GM23338 (cell line): ENCODE measurements at regions not wholly inside any gene's neighbourhood (a gene's known extent, or its start where the extent isn't known, plus 50 kb on each side); places are given as distances from the start of the nearest gene placed in this dataset.

ENCODE experiments used
- ATAC-seq: fragments of 200-7000 bp; cut with Tn5 transposase; 3 replicates; pipeline ENCODE4 v1.9.1; 2020
- DNase-seq: peaks from one replicate; pipeline ENCODE4 v3.0.0-alpha.2; 2015; ENCODE audit warnings: low spot score
- H2AFZ ChIP-seq: fragments of 200-600 bp; sonication (generic); 2 replicates; pipeline ENCODE4 v1.8.0; 2016; ENCODE audit warnings: antibody characterized with exemption, mild to moderate bottlenecking, moderate library complexity
- H3F3A ChIP-seq: fragments of 200-600 bp; sonication (generic); replicated peaks from 2 replicates; pipeline ENCODE4 v1.8.0; 2017; ENCODE audit warnings: antibody characterized with exemption, mixed run types, low read depth
- H3K27ac ChIP-seq: fragments of 200-600 bp; sonication (generic); 2 replicates; pipeline ENCODE4 v1.6.1; 2016; ENCODE audit warnings: low read depth
- H3K27me3 ChIP-seq: fragments of 200-600 bp; sonication (generic); 2 replicates; pipeline ENCODE4 v1.8.0; 2016; ENCODE audit warnings: mild to moderate bottlenecking, mixed run types, moderate library complexity; ENCODE audit not compliant: insufficient read depth
- H3K36me3 ChIP-seq: fragments of 200-600 bp; sonication (generic); 2 replicates; pipeline ENCODE4 v1.8.0; 2016; ENCODE audit warnings: mild to moderate bottlenecking; ENCODE audit not compliant: insufficient read depth
- H3K4me1 ChIP-seq: fragments of 200-600 bp; sonication (generic); 2 replicates; pipeline ENCODE4 v1.8.0; 2016; ENCODE audit warnings: mild to moderate bottlenecking, moderate library complexity; ENCODE audit not compliant: insufficient read depth
- H3K4me2 ChIP-seq: fragments of 200-600 bp; sonication (generic); 2 replicates; pipeline ENCODE4 v1.7.1; 2017; ENCODE audit warnings: mixed run types
- H3K4me3 ChIP-seq: fragments of 200-600 bp; sonication (generic); 2 replicates; pipeline ENCODE4 v1.6.1; 2016; ENCODE audit warnings: mixed run types
- H3K79me2 ChIP-seq: fragments of 200-600 bp; sonication (generic); replicated peaks from 2 replicates; pipeline ENCODE4 v1.8.0; 2017; ENCODE audit warnings: mild to moderate bottlenecking; ENCODE audit not compliant: insufficient read depth
- H3K9me2 ChIP-seq: fragments of 200-600 bp; sonication (generic); 2 replicates; pipeline ENCODE4 v1.8.0; 2017; ENCODE audit not compliant: insufficient read depth
- H4K20me1 ChIP-seq: fragments of 200-600 bp; sonication (generic); replicated peaks from 2 replicates; pipeline ENCODE4 v1.8.0; 2017; ENCODE audit warnings: mild to moderate bottlenecking; ENCODE audit not compliant: insufficient read depth
- H3K27ac Mint-ChIP-seq: 2 replicates; pipeline ENCODE4 v1.8.0; 2020; ENCODE audit warnings: inconsistent platforms, mild to moderate bottlenecking, moderate library complexity, mixed read lengths
- H3K27me3 Mint-ChIP-seq: 3 replicates; pipeline ENCODE4 v1.8.0; 2022; ENCODE audit warnings: low read depth, mild to moderate bottlenecking, moderate library complexity, mixed read lengths, inconsistent platforms; ENCODE audit not compliant: insufficient read depth, poor library complexity
- H3K36me3 Mint-ChIP-seq: 3 replicates; pipeline ENCODE4 v1.8.0; 2021; ENCODE audit warnings: low read depth, mild to moderate bottlenecking, inconsistent platforms, moderate library complexity, mixed read lengths
- H3K4me1 Mint-ChIP-seq: 3 replicates; pipeline ENCODE4 v1.8.0; 2020; ENCODE audit warnings: mild to moderate bottlenecking, inconsistent platforms, mixed read lengths
- H3K4me3 Mint-ChIP-seq: 3 replicates; pipeline ENCODE4 v1.8.0; 2021; ENCODE audit warnings: moderate library complexity, mild to moderate bottlenecking, inconsistent platforms, mixed read lengths
- H3K9me3 Mint-ChIP-seq: 3 replicates; pipeline ENCODE4 v1.8.0; 2020; ENCODE audit warnings: moderate library complexity, mild to moderate bottlenecking, inconsistent platforms, mixed read lengths
- EZH2phosphoT487 ChIP-seq: fragments of 200-600 bp; sonication (generic); IDR thresholded peaks from one replicate; pipeline ENCODE4 v1.8.1; 2018; ENCODE audit warnings: antibody characterized with exemption; ENCODE audit not compliant: unreplicated experiment
- JUNB ChIP-seq: IDR thresholded peaks from one replicate; pipeline ENCODE4 v1.6.1; 2016; ENCODE audit warnings: antibody characterized with exemption; ENCODE audit not compliant: unreplicated experiment
- POLR2AphosphoS5 ChIP-seq: IDR thresholded peaks from 2 replicates; pipeline ENCODE4 v1.6.1; 2016; ENCODE audit warnings: antibody characterized with exemption, low read depth
- STAT1 ChIP-seq: IDR thresholded peaks from one replicate; pipeline ENCODE4 v1.6.1; 2016; ENCODE audit warnings: antibody characterized with exemption; ENCODE audit not compliant: unreplicated experiment
- ZNF114 ChIP-seq: fragments of 250-450 bp; sonication (Bioruptor Pico); IDR thresholded peaks from 2 replicates; pipeline ENCODE4 v1.5.0; 2020; ENCODE audit warnings: mild to moderate bottlenecking, moderate library complexity
- ZNF331 ChIP-seq: fragments of 250-450 bp; sonication (Bioruptor Pico); IDR thresholded peaks from 2 replicates; pipeline ENCODE4 v1.5.0; 2020; ENCODE audit warnings: low read depth, mild to moderate bottlenecking, moderate library complexity
- TF ChIP-seq, protein P1 (sequence below), 2 experiments: fragments of 200-600 bp in 1 of 2; sonication (generic) in 1 of 2; conservative IDR thresholded peaks; 2 replicates each; pipeline versions ENCODE4 v1.5.1 to v1.6.1; 2016 to 2017; ENCODE audit warnings: antibody characterized with exemption in 2 of 2, low read depth in 2 of 2, mild to moderate bottlenecking in 2 of 2, moderate library complexity in 1 of 2
- TF ChIP-seq, protein P2 (sequence below): IDR thresholded peaks from one replicate; pipeline ENCODE4 v1.6.1; 2018; ENCODE audit warnings: antibody characterized with exemption; ENCODE audit not compliant: unreplicated experiment

DNA sequence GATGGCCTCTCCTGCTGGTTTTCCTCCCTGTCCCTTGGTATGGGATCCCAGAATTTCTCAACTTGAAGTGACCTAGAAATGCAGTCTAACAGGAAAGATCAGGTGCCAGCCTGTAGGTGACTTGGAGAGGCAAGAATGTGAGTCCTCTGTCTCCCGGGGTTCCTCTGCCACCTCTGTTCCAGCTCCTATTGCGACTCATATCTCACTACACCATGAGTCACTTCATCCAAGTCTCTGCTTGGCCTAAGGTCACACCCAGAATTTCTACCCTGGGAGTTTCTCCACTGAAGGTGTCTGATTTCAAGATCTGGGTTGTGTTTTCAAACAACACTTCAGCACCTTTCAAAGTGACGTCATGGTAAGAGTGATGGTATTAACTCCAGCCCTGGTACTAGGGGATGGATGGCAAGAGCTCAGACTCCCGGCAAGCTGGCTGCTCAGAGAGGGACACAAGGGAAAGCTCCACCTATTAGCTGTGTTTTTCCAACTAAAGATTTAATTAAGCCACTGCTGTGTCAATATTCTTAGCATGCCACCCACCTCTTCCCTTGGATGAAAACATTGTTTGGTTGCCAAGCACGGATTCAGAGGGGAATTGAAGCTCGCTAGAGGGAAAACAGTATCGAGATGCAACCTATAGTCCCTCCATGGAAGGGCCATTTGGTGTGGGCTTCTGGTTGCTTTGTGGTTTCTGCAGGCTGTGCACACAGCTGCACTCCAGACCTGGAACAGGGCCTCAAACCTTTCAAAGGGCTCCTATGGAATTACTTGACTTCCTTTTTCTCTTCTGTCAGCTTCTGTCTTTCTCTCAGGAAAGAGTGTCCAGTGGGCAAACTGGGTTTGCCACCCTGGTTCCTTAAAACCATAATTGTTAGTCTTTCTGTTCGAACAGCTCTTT is 205.7 kb downstream of the GAS1 start:
- DNase-seq (no peak), ATAC-seq (no peak)
- Mint-ChIP-seq H3K27ac (no peak overlapping the region), H3K27me3 (peaks cover 5% of the 10 kb centered on the region), H3K36me3 (no peaks in the 10 kb centered on the region; the same call in 2 of the 3 replicates), H3K4me3 (no peak overlapping the region), H3K9me3 (no peaks in the 10 kb centered on the region), H3K4me1 (no peaks in the 10 kb centered on the region)
- Histone ChIP-seq H3K4me3 (no peak overlapping the region), H3K4me1 (no peaks in the 10 kb centered on the region), H3F3A (no peaks in the 10 kb centered on the region), H3K27me3 (no peaks in the 10 kb centered on the region), H4K20me1 (no peaks in the 10 kb centered on the region), H2AFZ (0 out of 2 replicates have a peak overlapping the region, but pooled peaks have one; percentile 14), H3K79me2 (no peaks in the 10 kb centered on the region), H3K27ac (no peak overlapping the region), H3K9me2 (0 out of 2 replicates have a peak, but pooled peaks cover 11% of the 10 kb centered on the region), H3K4me2 (no peak overlapping the region), H3K36me3 (no peaks in the 10 kb centered on the region)
- no peak for TF ChIP-seq EZH2phosphoT487
- TF ChIP-seq POLR2AphosphoS5 = no peak
- TF ChIP-seq ZNF114 (CRISPR knock-in tag) = no peak
- TF ChIP-seq STAT1 = no peak
- TF ChIP-seq, protein P1, sequence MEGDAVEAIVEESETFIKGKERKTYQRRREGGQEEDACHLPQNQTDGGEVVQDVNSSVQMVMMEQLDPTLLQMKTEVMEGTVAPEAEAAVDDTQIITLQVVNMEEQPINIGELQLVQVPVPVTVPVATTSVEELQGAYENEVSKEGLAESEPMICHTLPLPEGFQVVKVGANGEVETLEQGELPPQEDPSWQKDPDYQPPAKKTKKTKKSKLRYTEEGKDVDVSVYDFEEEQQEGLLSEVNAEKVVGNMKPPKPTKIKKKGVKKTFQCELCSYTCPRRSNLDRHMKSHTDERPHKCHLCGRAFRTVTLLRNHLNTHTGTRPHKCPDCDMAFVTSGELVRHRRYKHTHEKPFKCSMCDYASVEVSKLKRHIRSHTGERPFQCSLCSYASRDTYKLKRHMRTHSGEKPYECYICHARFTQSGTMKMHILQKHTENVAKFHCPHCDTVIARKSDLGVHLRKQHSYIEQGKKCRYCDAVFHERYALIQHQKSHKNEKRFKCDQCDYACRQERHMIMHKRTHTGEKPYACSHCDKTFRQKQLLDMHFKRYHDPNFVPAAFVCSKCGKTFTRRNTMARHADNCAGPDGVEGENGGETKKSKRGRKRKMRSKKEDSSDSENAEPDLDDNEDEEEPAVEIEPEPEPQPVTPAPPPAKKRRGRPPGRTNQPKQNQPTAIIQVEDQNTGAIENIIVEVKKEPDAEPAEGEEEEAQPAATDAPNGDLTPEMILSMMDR (conservative IDR thresholded peaks at IDR 0.05; ENCODE audit: low read depth in 2 of 2) = no peak
- no peak for TF ChIP-seq JUNB
- TF ChIP-seq, protein P2, sequence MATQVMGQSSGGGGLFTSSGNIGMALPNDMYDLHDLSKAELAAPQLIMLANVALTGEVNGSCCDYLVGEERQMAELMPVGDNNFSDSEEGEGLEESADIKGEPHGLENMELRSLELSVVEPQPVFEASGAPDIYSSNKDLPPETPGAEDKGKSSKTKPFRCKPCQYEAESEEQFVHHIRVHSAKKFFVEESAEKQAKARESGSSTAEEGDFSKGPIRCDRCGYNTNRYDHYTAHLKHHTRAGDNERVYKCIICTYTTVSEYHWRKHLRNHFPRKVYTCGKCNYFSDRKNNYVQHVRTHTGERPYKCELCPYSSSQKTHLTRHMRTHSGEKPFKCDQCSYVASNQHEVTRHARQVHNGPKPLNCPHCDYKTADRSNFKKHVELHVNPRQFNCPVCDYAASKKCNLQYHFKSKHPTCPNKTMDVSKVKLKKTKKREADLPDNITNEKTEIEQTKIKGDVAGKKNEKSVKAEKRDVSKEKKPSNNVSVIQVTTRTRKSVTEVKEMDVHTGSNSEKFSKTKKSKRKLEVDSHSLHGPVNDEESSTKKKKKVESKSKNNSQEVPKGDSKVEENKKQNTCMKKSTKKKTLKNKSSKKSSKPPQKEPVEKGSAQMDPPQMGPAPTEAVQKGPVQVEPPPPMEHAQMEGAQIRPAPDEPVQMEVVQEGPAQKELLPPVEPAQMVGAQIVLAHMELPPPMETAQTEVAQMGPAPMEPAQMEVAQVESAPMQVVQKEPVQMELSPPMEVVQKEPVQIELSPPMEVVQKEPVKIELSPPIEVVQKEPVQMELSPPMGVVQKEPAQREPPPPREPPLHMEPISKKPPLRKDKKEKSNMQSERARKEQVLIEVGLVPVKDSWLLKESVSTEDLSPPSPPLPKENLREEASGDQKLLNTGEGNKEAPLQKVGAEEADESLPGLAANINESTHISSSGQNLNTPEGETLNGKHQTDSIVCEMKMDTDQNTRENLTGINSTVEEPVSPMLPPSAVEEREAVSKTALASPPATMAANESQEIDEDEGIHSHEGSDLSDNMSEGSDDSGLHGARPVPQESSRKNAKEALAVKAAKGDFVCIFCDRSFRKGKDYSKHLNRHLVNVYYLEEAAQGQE = no peak

DNA sequence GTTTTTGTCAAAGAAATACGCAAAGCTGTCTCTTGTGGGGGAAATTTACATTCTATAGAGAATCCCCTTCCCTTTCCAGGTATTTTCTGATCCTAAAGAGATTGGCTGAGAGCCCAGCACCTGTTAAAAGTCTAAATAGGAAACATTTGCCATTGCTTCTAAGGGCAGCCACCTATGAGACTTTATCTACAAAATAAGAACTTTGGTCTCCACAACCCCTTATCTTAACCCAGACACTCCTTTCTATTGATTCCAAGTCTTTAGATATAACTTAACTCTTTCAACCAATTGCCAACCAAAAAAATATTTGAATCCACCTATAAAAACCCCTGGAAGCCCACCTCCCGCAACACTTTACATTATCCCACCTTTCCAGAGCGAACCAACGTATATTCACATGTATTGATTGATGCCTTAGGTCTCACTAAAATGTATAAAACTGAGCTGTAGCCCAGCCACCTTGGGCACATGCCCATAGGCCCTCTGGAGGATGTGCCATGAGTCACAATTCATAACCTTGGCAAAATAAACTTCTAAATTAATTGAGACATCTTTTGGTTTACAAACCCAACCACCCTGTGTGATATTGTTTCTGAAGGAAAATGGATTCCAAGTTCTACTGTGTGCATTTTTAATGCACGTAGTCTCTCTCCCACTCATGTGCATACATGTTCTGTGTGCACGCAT is 211.4 kb downstream of the GAS1 start:
- Histone ChIP-seq H4K20me1 (no peaks in the 10 kb centered on the region; the same call in 1 of the 2 replicates), H3K27ac (no peak overlapping the region), H3K4me1 (no peaks in the 10 kb centered on the region), H3K36me3 (no peaks in the 10 kb centered on the region), H2AFZ (no peak overlapping the region), H3K9me2 (0 out of 2 replicates have a peak, but pooled peaks cover 7% of the 10 kb centered on the region), H3K4me3 (no peak overlapping the region), H3K79me2 (no peaks in the 10 kb centered on the region), H3K4me2 (no peak overlapping the region), H3K27me3 (no peaks in the 10 kb centered on the region), H3F3A (no peaks in the 10 kb centered on the region)
- no peaks in the 10 kb centered on the region for H3K36me3 Mint-ChIP-seq
- no peak overlapping the region for H3K4me3 Mint-ChIP-seq
- H3K4me1 Mint-ChIP-seq = peaks cover 6% of the 10 kb centered on the region
- H3K27ac Mint-ChIP-seq = no peak overlapping the region
- DNase-seq (no peak), ATAC-seq (no peak)
- no peaks in the 10 kb centered on the region for H3K9me3 Mint-ChIP-seq
- peaks cover 7% of the 10 kb centered on the region for H3K27me3 Mint-ChIP-seq
- TF ChIP-seq POLR2AphosphoS5 = no peak
- TF ChIP-seq STAT1 = no peak
- TF ChIP-seq ZNF331 = no peak
